CD1c-positive myeloid dendritic cell (primary cell): ENCODE measurements at regions not wholly inside any gene's neighbourhood (a gene's known extent, or its start where the extent isn't known, plus 50 kb on each side); places are given as distances from the start of the nearest gene placed in this dataset.

Experiments
- DNase-seq: peaks from one replicate; pipeline ENCODE4 v3.0.0-alpha.2; 2016; ENCODE audit errors: extremely low spot score

- DNase-seq, result peak; percentile 57
These were observed 64.9 kb upstream of the GALNT9 start for GRCh38 chr12:132393991-132394949.

- DNase-seq, result no peak
These were observed 63.9 kb upstream of the GALNT9 start for GRCh38 chr12:132393245-132393795.

DNA sequence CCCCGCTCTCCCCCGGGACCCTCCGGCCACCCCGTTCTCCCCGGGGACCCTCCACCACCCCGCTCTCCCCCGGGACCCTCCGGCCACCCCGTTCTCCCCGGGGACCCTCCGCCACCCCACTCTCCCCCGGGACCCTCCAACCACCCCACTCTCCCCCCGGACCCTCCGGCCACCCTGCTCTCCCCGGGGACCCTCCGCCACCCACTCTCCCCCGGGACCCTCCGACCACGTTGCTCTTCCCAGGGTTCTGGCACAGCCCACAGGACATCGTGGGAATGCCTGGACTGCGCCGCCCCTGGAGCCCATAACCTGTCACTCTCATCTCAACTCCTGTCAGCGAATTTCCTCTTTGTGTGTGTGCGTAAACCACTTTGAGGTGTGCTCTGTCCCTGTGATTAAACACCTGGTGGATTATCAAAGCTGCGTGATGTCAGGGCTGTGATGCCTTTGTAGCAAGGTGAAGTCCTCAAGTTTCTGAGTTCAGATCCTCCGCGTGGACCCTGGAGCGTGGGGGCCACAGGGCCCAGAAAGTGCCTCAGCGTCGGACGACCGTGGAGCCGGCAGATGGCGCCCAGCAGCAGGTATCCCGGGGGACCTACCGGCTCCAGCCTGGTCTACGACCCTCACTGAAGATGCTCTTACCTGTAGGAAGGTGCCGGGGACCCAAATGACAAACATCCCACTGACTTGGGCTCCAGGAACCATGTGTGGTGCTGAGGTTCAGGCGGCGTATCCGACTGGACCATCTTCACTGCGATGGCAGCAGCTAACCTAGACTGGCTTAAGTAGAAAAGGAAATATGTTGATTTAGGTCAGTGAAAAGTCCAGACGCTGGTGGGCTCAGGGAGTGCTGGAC is 63.2 kb upstream of the GALNT9 start:
- DNase-seq, result no peak

DNA sequence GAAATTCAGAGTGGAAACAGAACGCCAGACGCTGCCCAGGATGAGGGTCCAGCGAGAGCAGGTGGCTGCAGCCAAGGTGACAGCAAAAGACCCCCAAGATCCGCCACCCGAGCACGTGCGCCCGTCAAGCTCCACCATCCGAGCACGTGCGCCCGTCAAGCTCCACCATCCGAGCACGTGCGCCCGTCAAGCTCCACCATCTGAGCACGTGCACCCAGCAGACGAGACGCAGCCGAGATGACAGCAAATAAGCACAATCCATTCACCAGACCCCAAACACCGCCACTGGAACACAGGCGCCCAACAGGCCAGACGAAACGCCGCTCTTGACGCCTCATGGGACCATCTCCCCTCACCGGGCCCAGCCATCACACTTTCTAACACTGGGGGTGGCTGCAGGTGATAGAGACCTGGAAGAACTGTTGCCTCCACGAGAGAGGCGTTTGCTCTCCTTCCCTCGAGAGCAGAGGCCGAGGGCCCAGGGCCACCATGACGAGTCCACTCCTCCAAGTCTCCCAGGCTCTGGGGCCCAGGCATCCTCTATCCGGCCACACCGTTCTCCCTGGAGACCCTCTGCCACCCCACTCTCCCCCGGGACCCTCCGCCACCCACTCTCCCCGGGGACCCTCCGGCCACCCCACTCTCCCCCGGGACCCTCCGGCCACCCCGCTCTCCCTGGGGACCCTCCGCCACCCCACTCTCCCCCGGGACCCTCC is 62.1 kb upstream of the GALNT9 start:
- no peak for DNase-seq

GRCh38 chr12:132390287-132391076 is 61.1 kb upstream of the GALNT9 start:
- no peak for DNase-seq

DNA sequence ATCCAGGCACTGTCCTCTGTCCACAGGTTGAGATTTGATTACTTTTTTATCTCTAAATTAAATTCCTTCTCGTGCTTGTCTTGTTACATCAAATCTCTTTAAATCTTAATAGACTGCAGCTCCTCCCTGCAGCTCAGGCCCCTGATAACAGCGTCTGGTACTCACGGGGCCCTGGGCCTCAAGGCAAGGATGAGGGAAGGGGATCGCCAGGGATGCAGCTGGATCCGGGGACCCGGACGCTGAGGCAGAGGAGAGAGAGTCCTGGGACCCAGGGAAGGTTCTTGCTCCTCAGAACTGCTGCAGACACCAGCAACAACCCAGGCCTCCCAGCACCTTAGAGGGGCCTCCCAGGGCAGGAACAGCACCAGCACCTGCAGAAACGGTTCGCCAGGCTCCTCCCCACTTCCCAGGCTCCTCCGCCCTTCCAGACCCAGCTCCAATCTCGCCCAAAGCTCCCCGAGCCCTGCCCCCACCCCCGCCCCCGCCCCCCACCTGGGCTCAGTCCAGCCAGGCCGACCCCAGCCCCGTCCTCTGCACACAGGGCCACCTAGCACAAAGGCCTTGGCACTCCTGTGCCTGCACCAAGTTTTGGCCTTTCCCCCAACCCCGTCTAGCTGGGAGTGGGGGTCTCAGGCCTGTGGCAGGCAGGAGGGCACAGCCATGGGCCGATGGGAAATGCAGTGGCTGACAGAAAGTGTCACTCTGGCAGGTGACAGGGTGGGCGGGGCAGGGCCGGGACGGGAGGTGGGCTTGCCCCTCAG is 60.3 kb upstream of the GALNT9 start:
- DNase-seq, result no peak

DNA sequence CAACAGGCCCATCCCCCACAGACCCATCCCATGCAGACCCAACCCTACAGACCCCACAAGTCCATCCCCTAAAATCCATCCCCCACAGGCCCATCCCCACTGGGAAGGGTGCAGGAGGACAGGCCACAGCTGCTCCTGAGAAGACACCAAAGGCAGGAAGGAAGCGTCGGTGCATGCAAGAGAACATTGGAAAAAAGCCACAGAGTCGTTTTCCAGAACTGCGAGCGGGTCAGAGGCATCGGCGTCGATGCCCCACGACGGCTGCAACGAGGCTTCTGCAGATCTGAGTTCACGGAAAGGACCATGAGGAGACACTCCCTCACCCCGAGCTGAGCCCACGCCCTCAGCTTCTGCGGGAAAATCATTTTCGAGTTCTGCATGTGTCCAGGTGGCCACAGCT is 59.6 kb upstream of the GALNT9 start:
- no peak for DNase-seq

DNA sequence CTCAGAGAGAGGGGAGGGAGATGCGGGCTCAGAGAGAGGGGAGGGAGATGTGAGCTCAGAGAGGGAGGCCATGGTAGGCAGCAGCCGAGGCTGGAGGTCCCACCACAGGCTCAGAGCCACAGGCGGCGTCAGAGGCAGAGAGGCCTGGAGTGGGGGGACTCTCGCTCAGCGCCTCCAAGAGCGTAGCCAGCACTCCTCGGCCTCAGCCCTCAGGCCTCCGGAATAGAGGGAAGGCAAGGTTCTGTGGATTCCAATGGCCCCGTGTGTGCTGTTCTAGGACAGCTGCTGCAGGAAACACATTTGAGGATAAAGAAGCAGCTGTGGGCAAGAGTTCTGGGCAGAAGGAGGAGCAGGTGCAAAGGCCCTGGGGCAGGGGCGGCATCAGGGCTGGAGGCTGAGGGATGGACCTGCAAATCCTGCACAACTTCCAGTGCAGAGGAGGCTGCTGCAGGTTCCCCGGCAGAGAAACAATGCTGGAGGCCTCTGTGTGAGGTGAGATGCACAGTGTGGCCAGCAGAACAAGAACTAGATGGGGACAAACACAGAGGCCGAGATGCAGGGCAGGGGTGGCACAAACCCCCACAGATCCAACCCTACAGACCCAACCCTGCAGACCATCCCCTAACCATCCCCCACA is 59.1 kb upstream of the GALNT9 start:
- DNase-seq, result no peak

DNA sequence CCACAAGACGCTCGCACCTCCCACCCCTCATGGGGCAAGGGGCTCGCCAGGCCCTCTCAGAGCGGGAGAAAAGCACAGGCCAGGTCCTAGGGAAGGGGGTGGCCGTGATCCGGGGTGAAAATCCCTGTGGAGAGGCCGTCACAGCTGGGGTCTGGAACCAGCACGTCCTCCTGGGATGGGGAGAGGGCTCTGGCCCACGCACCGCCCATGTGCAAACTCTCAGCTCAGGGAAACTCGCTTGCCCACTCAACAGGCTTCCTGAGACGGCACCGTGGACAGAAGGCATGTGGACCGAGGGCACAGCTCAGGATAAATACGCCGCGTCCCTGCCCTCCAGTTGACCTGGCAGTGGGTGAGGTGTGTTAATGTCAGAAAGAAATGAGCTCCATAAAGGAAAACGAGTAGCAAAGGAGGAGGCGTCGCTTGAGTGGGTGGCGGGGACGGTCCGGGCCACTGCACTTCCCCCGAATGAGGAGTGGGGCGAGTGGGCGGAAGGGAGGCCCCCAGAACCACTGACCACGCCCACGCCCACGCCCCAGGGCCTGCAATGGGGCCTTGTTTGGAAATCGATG is 57.6 kb upstream of the GALNT9 start:
- no peak for DNase-seq

DNA sequence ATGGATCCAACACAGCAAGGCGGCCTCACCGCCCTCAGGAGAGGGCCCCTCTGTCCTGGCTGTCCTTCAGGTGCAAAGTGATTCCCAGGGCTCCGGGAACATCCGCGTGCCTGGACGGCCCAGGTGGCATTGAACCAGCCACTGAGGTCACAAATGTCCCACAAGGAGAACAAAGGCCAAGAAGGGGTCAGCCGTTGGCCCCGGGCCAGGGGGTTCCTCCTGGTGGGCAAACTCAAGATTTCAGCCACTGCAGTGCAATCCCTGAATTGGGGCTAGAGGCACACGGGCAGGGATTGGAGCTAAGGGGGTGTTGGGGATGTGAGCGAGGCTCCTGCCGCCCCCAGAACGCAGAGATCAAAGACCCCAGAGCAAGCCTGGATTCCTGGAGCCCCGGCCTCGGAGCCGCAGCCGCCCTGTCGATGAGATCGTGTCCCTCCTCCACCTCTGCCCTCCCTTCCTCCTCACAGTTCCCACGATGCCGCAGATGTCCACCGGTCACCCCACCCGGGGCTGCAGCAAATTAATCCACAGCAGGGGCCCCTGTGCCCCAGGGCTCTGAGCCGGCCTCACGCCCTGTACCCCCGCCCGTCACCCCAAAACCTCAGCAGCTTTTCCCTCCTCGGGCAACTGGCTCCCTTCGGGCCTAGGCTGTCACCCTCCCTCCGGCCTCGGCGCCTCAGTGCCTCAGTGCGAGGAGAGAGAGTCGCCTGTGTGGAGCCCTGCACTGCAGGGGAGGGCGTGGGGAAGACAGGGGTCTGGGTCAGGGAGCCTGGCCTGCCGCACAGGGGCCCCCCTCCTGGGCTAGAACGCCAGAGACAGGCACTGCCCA is 56.7 kb upstream of the GALNT9 start:
- no peak for DNase-seq

GRCh38 chr12:132384916-132385774 is 55.8 kb upstream of the GALNT9 start:
- DNase-seq, result no peak

GRCh38 chr12:132380641-132381040 is 51.3 kb upstream of the GALNT9 start:
- DNase-seq, result no peak

- no peak for DNase-seq
These were observed 50.6 kb upstream of the GALNT9 start for GRCh38 chr12:132379996-132380395.

DNA sequence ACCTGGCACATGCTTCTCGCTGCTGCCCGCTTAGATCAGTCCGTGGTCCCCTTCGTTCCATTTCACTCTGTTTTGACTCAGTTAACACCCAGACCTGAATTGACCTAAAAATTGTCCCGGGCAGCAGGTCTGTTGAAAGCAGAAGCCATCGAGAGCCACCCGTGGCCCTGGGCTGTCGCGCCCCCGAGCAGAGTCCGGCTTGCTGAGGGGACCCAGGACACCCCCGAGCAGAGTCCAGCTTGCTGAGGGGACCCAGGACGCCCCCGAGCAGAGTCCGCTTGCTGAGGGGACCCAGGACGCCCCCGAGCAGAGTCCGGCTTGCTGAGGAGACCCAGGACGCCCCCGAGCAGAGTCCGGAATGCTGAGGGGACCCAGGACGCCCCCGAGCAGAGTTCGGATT is 50.2 kb upstream of the GALNT9 start:
- DNase-seq, result no peak
